ENCODE measurements at regions not wholly inside any gene's neighbourhood (a gene's known extent, or its start where the extent isn't known, plus 50 kb on each side); places are given as distances from the start of the nearest gene placed in this dataset.

GRCh38 chr3:181629711-181630110 lies 82.0 kb upstream of the SOX2 start:
- Mint-ChIP-seq H3K27me3 (ENCODE audit: insufficient read depth, low read depth, poor library complexity) (no peaks in the 10 kb centered on the region), H3K4me3 (no peak overlapping the region), H3K27ac (no peak overlapping the region), H3K4me1 (no peaks in the 10 kb centered on the region), H3K9me3 (no peaks in the 10 kb centered on the region), H3K36me3 (ENCODE audit: low read depth) (no peaks in the 10 kb centered on the region)
- H3F3A ChIP-seq (replicated peaks; ENCODE audit: low read depth): no peaks in the 10 kb centered on the region
- no peaks in the 10 kb centered on the region for H3K9me2 ChIP-seq (ENCODE audit: insufficient read depth)
- H3K36me3 ChIP-seq (ENCODE audit: insufficient read depth): no peaks in the 10 kb centered on the region
- H3K4me3 ChIP-seq: no peak overlapping the region
- TF ChIP-seq CREB1 (CRISPR knock-in tag; IDR thresholded peaks at IDR 0.05; ENCODE audit: low read depth) (no peak), STAT1 (IDR thresholded peaks at IDR 0.05; ENCODE audit: unreplicated experiment) (no peak), ZNF331 (CRISPR knock-in tag; IDR thresholded peaks at IDR 0.05; ENCODE audit: low read depth) (no peak), NANOG (IDR thresholded peaks at IDR 0.05; ENCODE audit: borderline replicate concordance) (no peak), REST (IDR thresholded peaks at IDR 0.05; ENCODE audit: unreplicated experiment) (no peak), ZNF114 (CRISPR knock-in tag; IDR thresholded peaks at IDR 0.05) (no peak), ZNF462 (CRISPR knock-in tag; IDR thresholded peaks at IDR 0.05) (no peak), JUNB (IDR thresholded peaks at IDR 0.05; ENCODE audit: unreplicated experiment) (no peak), CTCF (conservative IDR thresholded peaks at IDR 0.05; ENCODE audit: low read depth in 2 of 2) (no peak), ETS1 (IDR thresholded peaks at IDR 0.05) (no peak), EZH2phosphoT487 (IDR thresholded peaks at IDR 0.05; ENCODE audit: unreplicated experiment) (no peak), EZH2 (IDR thresholded peaks at IDR 0.05; ENCODE audit: low read depth, unreplicated experiment) (no peak), POLR2AphosphoS5 (IDR thresholded peaks at IDR 0.05; ENCODE audit: low read depth) (no peak)
- 0 out of 2 replicates have a peak, but pooled peaks cover 4% of the 10 kb centered on the region for H3K4me1 ChIP-seq (ENCODE audit: insufficient read depth)
- H3K79me2 ChIP-seq (replicated peaks; ENCODE audit: insufficient read depth): no peaks in the 10 kb centered on the region
- H2AFZ ChIP-seq: no peak overlapping the region
- ATAC-seq (no peak), DNase-seq (ENCODE audit: low spot score) (no peak)
- H3K27me3 ChIP-seq (ENCODE audit: insufficient read depth): no peaks in the 10 kb centered on the region
- H3K27ac ChIP-seq (ENCODE audit: low read depth): no peak overlapping the region
- no peaks in the 10 kb centered on the region for H4K20me1 ChIP-seq (replicated peaks; ENCODE audit: insufficient read depth)
- no peak overlapping the region for H3K4me2 ChIP-seq

Data from GM23338 (cell line).